Natural killer cell treated with Interleukin-12 subunit alpha and Interleukin-12 subunit beta and Interleukin-15 and Interleukin-18, amount 100 ng/mL, for 72 hours (primary cell): ENCODE measurements at regions not wholly inside any gene's neighbourhood (a gene's known extent, or its start where the extent isn't known, plus 50 kb on each side); places are given as distances from the start of the nearest gene placed in this dataset.
"Not testable (repeated sequence)": the region's sequence is repeated elsewhere in the genome, so short reads cannot be mapped to it uniquely, and the experiment has no call there.

Experiments used
- ATAC-seq, 2 donors: fragments of 150-1000 bp; cut with Tn5 transposase in 1 of 2; sonication (Bioruptor Pico), chemical (Tn5 transposase) in 1 of 2; 2 replicates each; pipeline ENCODE4 v1.10.0; 2021
- DNase-seq: peaks from one replicate; pipeline ENCODE4 v3.0.0; 2022; ENCODE audit warnings: low spot score
- H3K27ac Mint-ChIP-seq, 2 donors: 1 replicate in 1 of 2; 2 replicates in 1 of 2; pipeline ENCODE4 v1.8.0; 2022; ENCODE audit warnings: mixed read lengths in 2 of 2, mild to moderate bottlenecking in 1 of 2, moderate library complexity in 1 of 2
- H3K27me3 Mint-ChIP-seq, 2 donors: 1 replicate in 1 of 2; 2 replicates in 1 of 2; pipeline ENCODE4 v1.8.0; 2022; ENCODE audit warnings: mixed read lengths in 2 of 2
- H3K36me3 Mint-ChIP-seq: one replicate; pipeline ENCODE4 v1.8.0; 2022; ENCODE audit warnings: mixed read lengths
- H3K4me1 Mint-ChIP-seq, 2 donors: 1 replicate in 1 of 2; 2 replicates in 1 of 2; pipeline ENCODE4 v1.8.0; 2022; ENCODE audit warnings: low read depth in 2 of 2, mixed read lengths in 2 of 2, mild to moderate bottlenecking in 1 of 2
- H3K4me3 Mint-ChIP-seq: one replicate; pipeline ENCODE4 v1.8.0; 2022; ENCODE audit warnings: mixed read lengths
- H3K9me3 Mint-ChIP-seq: 2 replicates; pipeline ENCODE4 v1.8.0; 2022; ENCODE audit warnings: mixed read lengths

DNA sequence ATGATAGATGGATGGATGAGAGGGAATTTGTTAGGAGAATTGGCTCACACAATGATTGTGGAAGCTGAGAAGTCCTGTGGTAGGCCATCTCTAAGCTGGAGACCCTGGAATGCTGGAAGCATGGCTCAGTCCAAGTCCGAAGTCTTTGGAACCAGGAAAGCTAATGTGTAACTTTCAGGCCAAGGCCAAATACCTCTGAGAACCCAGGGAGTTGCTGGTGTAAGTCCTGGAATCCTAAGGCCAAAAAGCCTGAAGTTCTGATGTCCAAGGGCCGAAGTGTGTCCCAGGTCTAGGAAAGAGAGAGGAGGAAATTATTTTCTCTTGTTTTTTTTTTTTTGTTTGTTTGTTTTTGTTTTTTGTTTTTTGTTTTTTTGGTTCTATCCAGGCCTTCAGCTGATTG lies 492.2 kb upstream of the GCFC2 start:
- no peaks in the 10 kb centered on the region for H3K4me1 Mint-ChIP-seq
- no peaks in the 10 kb centered on the region for H3K27me3 Mint-ChIP-seq
- H3K4me3 Mint-ChIP-seq, result no peak overlapping the region
- ATAC-seq, result no peak
- no peak for DNase-seq
- no peaks in the 10 kb centered on the region for H3K36me3 Mint-ChIP-seq
- H3K9me3 Mint-ChIP-seq, result peaks cover 12% of the 10 kb centered on the region
- H3K27ac Mint-ChIP-seq, result no peak overlapping the region

DNA sequence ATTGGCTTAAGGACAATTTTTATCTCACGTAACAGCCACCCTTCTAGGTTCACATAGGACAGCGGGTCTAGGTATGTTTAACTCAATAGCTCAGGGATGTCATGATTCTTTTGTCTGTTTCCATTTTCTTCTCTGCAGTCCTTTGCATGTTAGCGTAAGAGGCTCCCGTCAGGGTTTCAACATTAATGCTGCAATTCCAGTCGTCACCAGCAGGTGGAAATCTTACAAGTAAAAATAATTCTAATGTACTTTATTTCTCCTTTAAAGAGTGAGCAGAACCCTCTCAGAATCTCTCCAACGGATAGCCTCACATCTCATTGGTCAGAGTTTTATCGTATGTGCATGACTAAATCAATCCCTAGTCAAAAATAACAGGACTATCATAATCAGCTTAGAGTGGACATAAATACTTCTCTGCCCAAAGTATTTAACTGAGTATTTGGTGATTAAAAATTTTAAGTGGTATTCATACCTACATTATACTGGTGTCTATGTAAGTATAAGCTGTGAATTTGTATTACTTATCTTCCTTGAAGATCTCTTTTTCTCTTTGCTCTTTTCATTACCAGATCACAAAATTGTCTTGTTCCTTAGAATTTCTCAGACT lies 487.2 kb upstream of the GCFC2 start:
- DNase-seq (no peak), ATAC-seq (no peak)
- Mint-ChIP-seq H3K27me3 (no peaks in the 10 kb centered on the region), H3K9me3 (no peaks in the 10 kb centered on the region), H3K36me3 (no peaks in the 10 kb centered on the region), H3K27ac (no peak overlapping the region), H3K4me3 (no peak overlapping the region), H3K4me1 (no peaks in the 10 kb centered on the region)

DNA sequence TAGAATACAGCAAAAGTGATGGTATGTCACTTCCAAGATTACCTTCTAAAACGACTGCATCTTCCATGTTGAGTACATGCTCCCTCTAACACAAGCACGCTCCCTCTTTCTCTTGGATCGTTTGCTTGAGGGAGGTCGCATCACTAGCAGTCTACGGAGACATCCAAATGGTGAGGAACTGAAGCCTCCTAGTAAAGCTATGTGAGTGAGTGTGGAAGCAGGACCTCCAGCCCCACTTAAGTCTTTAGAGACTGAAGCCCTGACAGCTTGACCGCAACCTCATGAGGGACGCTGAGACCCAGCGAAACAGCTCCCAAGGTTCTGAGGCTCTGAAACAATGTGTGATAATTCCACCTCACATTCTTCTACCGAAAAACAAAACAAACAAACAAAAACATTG lies 486.7 kb upstream of the GCFC2 start:
- Mint-ChIP-seq H3K9me3 (peaks cover 2% of the 10 kb centered on the region), H3K27ac (no peak overlapping the region), H3K36me3 (peaks cover 3% of the 10 kb centered on the region), H3K4me3 (no peak overlapping the region), H3K27me3 (no peaks in the 10 kb centered on the region), H3K4me1 (no peaks in the 10 kb centered on the region)
- ATAC-seq (no peak), DNase-seq (no peak)

DNA sequence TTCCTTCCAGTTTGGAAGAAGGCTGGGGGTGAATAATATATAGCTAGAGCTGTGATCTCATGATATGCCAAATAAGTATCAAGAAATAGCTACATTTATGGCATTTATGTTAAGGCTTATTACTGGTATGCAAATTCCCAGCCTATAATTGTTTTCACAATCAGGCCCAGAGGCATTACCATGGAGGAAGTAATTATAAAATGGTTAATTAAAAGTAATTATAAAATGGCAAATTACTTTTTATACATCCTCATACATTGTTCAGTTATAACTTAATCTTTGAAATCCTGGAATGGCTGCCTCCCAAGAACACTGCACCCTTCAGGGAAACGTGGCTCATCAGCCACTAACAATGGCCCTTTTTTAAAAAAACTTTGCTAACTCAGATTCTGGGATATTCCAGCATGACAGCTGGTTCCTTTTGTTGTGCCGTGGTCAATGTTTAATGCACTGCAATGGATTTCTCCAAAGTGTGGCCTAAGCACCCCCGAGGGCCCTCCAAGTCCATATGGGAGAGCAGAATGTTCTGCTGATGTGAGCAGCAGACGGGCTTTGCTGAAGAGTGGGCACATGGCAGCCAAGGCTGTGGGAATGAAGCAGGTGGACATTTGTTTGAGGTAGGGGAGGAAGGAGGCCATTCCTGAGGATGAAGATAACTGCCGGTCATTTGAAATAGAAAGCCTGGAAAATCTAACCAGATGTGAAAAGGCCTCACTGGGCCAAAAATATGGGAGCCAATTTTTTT lies 483.5 kb upstream of the GCFC2 start:
- Mint-ChIP-seq H3K9me3 (peaks cover 7% of the 10 kb centered on the region), H3K4me3 (no peak overlapping the region), H3K27ac (no peak overlapping the region), H3K27me3 (no peaks in the 10 kb centered on the region), H3K4me1 (no peaks in the 10 kb centered on the region), H3K36me3 (peaks cover 5% of the 10 kb centered on the region)
- DNase-seq, result no peak
- ATAC-seq, result no peak

DNA sequence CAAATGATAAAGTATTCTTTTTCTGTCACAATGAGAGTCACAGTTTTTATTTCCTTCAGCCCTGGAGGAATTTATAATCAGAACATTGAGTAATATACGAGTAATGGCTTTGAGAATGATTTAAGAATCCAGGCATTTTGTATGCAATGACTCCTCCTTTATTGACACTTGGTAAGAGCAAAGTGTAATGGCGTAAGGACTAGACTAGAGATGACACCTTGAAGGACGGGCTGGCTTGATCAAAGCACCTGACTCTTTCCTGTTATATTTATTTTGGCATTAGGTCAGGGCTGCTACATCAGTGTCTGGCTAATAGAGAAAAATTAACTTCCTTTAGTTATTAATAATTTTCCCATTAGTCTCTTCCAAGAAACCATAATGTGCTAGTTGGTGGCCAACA lies 482.4 kb upstream of the GCFC2 start:
- no peak for ATAC-seq
- no peak for DNase-seq
- peaks cover 5% of the 10 kb centered on the region for H3K36me3 Mint-ChIP-seq
- no peak overlapping the region for H3K27ac Mint-ChIP-seq
- no peak overlapping the region for H3K4me3 Mint-ChIP-seq
- H3K9me3 Mint-ChIP-seq, result peaks cover 12% of the 10 kb centered on the region
- no peaks in the 10 kb centered on the region for H3K4me1 Mint-ChIP-seq
- H3K27me3 Mint-ChIP-seq, result no peaks in the 10 kb centered on the region

DNA sequence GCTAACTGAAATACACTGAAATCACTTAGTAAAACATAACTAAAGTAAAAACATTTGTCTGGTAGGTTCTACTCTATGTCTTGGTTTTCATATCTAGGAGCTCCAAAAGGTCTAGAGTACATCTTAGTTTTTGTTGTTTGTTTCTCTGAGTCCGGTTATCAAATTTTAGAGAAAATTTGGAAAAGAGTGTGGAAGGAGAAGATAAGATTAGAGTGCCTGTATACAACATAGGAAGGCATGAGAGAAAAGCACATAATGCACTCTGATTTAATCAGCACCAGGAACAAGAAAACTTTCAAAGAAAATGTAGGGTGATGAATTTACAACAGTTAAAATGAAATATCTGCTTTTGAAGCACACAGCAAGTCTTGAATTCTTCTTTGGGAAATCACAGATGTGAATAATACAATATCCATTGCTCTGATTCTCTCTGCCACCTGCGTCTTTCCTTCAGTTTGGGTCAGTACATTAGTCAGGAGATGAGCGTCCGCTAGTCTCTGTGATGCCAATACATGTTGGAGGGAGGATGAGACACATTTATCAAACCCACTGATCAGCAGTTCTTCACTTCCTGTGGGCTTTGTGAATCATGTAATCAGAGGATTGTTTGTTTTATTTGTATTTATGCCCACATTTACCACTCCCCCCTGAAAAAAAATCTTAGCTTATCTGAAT lies 477.8 kb upstream of the GCFC2 start:
- no peaks in the 10 kb centered on the region for H3K4me1 Mint-ChIP-seq
- ATAC-seq (no peak), DNase-seq (no peak)
- peaks cover 12% of the 10 kb centered on the region for H3K9me3 Mint-ChIP-seq
- H3K27me3 Mint-ChIP-seq, result no peaks in the 10 kb centered on the region
- peaks cover 5% of the 10 kb centered on the region for H3K36me3 Mint-ChIP-seq
- no peak overlapping the region for H3K4me3 Mint-ChIP-seq
- H3K27ac Mint-ChIP-seq, result no peak overlapping the region

DNA sequence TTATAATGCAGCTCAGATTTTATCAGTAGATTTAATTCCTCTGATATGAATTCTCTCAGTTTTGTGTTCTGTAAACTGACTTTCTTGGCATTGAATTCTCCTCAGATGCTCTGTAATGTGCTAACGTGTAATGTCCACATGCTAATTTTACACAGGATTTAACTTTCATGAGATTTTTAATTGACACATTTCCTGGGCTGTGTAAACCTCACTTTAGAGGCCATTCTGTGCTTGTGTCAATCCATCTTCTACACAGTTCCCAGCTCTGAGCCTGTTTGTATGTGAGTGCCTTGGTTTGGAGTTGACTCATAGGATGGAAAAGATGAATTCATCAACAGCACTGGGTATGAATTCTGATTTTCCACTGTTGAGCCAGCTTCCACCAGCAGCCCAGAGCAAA lies 476.7 kb upstream of the GCFC2 start:
- H3K9me3 Mint-ChIP-seq, result peaks cover 10% of the 10 kb centered on the region
- H3K27me3 Mint-ChIP-seq, result no peaks in the 10 kb centered on the region
- no peaks in the 10 kb centered on the region for H3K4me1 Mint-ChIP-seq
- H3K4me3 Mint-ChIP-seq, result no peak overlapping the region
- H3K27ac Mint-ChIP-seq, result no peak overlapping the region
- DNase-seq, result no peak
- ATAC-seq, result no peak
- H3K36me3 Mint-ChIP-seq, result peaks cover 2% of the 10 kb centered on the region

DNA sequence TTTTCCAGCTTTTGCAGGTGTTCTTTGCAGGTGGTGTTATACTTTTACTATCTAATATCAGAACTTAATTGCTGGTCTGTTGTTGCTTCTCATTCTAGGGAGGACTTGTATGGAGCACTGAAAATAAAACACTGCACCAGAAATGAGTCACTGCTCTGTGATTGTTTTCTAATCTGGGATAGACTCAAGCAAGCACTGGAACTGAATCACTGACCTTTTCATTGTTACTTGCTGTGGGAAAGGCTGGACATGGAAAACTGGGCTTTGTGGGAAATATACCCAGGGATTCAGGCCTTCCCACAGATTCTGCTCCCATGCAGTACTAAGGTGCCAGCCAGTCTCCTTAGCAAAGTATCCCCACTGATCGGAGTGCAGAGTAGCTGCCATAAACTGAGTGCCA lies 470.0 kb upstream of the GCFC2 start:
- Mint-ChIP-seq H3K9me3 (peaks cover 10% of the 10 kb centered on the region), H3K4me1 (no peaks in the 10 kb centered on the region), H3K4me3 (no peak overlapping the region), H3K27me3 (no peaks in the 10 kb centered on the region), H3K27ac (no peak overlapping the region), H3K36me3 (no peaks in the 10 kb centered on the region)
- no peak for DNase-seq
- no peak for ATAC-seq

DNA sequence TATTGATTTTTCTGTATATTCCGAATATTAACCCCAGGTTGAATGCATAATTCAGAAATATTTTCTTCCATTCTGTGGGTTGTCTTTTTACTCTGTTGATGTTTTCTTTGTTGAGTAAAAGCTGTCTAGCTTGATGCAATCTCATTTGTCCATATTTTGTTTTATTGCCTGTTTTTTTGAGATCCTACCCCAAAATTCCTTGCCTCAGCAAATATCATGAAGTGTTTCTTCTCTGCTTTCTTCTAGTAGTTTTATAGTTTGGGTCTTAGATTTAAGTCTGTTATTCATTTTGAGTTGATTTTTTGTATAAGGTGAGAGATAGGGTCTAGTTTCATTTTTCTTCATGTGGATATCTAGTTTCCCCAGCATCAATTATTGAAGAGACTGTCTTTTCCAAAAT lies 467.9 kb upstream of the GCFC2 start:
- peaks cover 24% of the 10 kb centered on the region for H3K9me3 Mint-ChIP-seq
- DNase-seq, result no peak

DNA sequence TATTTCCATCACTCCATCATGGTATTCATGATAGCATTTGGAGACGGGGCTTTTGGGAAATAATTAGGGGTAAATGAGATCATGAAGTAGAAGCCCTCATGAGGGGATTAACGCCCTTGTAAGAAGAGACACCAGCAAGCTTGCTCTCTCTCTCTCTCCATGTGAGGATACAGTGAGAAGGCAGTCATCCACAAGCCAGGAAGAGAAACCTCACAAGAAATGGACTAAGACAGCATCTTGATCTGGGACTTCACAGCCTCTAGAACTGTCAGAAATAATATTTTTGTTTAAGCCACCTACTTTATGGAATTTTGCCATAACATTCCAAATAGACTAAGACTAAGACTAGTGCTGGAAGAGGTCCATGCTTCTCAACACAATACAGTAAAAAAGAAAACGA lies 464.6 kb upstream of the GCFC2 start:
- Mint-ChIP-seq H3K27me3 (no peaks in the 10 kb centered on the region), H3K9me3 (peaks cover 31% of the 10 kb centered on the region), H3K36me3 (peaks cover 14% of the 10 kb centered on the region), H3K27ac (no peak overlapping the region), H3K4me3 (no peak overlapping the region), H3K4me1 (no peaks in the 10 kb centered on the region)
- ATAC-seq (no peak), DNase-seq (no peak)

More for the DNA sequence above, 467.9 kb upstream of the GCFC2 start:
- H3K4me1 Mint-ChIP-seq, result no peaks in the 10 kb centered on the region
- no peaks in the 10 kb centered on the region for H3K27me3 Mint-ChIP-seq
- H3K27ac Mint-ChIP-seq, result no peak overlapping the region
- no peak overlapping the region for H3K4me3 Mint-ChIP-seq
- no peak for ATAC-seq
- H3K36me3 Mint-ChIP-seq, result peaks cover 14% of the 10 kb centered on the region

DNA sequence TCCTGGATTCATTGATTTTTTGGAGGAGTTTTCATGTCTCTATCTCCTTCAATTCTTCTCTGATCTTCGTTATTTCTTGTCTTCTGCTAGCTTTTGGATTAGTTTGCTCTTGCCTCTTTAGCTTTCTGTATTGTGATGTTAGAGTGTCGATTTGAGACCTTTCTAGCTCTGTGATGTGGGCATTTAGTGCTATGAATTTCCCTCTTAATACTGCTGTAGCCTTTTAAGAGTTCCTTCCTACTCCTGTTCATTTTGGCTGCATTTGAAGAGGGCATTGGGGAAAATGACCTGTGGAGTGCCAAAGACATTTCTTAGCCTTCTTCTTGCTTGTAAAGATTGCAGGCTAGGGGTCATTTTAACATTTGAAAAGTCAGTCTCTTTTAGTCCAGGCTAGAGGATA lies 463.8 kb upstream of the GCFC2 start:
- Mint-ChIP-seq H3K27me3 (no peaks in the 10 kb centered on the region), H3K4me1 (no peaks in the 10 kb centered on the region), H3K9me3 (peaks cover 31% of the 10 kb centered on the region), H3K27ac (no peak overlapping the region), H3K4me3 (no peak overlapping the region), H3K36me3 (peaks cover 14% of the 10 kb centered on the region)
- DNase-seq (no peak), ATAC-seq (no peak)

DNA sequence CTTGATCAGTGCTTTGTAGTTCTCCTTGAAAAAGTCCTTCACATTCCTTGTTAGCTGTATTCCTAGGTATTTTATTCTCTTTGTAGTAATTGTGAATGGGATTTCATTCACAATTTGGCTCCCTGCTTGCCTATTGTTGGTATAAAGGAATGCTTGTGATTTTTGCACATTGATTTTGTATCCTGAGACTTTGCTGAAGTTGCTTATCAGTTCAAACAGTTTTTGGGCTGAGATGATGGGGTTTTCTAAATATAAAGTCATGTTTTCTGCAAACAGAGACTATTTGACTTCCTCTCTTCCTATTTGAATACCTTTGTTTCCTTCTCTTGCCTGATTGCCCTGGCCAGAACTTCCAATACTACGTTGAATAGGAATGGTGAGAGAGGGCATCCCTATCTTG lies 462.5 kb upstream of the GCFC2 start:
- not testable (repeated sequence) for H3K4me1 Mint-ChIP-seq, ATAC-seq, H3K27ac Mint-ChIP-seq, H3K27me3 Mint-ChIP-seq, DNase-seq, H3K4me3 Mint-ChIP-seq
- peaks cover 14% of the 10 kb centered on the region for H3K36me3 Mint-ChIP-seq
- H3K9me3 Mint-ChIP-seq, result peaks cover 24% of the 10 kb centered on the region

DNA sequence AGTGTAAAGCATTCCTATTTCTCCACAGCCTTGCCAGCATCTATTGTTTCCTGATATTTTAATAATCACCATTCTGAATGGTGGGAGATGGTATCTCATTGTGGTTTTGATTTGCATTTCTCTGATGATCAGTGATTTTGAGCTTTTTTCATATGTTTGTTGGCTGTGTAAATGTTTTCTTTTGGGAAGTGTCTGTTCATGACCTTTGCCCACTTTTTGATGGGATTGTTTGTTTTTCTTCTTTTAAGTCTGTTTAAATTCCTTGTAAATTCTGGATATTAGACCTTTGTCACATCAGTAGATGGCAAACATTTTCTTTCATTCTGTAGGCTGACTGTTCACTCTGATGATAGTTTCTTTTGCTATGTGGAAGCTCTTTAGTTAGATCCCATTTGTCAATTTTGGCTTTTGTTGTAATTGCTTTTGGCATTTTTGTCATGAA lies 461.5 kb upstream of the GCFC2 start:
- not testable (repeated sequence) for DNase-seq, H3K4me1 Mint-ChIP-seq, ATAC-seq, H3K27ac Mint-ChIP-seq, H3K4me3 Mint-ChIP-seq, H3K27me3 Mint-ChIP-seq
- Mint-ChIP-seq H3K9me3 (peaks cover 26% of the 10 kb centered on the region), H3K36me3 (peaks cover 14% of the 10 kb centered on the region)

DNA sequence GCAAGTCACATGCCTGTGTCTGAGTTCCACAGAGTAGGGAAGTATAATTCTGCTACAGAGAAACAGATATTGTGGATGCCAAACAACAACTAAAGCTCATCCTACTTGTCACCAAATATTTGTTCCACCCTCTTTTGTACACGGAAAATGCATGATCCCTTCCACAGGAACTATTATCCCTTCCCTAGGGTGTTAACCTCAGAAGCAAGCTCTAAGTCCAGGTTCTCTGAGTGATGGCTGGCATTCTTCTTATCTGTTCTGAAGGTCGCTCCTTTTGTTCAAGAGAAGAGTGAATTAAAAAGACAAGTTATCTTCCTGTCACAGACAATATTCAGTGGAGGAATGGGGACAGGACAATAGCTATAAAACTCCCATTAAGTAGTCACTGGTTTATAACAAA lies 460.1 kb upstream of the GCFC2 start:
- no peaks in the 10 kb centered on the region for H3K27me3 Mint-ChIP-seq
- H3K9me3 Mint-ChIP-seq, result peaks cover 25% of the 10 kb centered on the region
- no peaks in the 10 kb centered on the region for H3K4me1 Mint-ChIP-seq
- H3K27ac Mint-ChIP-seq, result no peak overlapping the region
- no peak for DNase-seq
- peaks cover 14% of the 10 kb centered on the region for H3K36me3 Mint-ChIP-seq
- no peak overlapping the region for H3K4me3 Mint-ChIP-seq
- no peak for ATAC-seq
